Stimulated activated CD8-positive, alpha-beta memory T cell treated with anti-CD3 and anti-CD28 coated beads, Interleukin-4, amount 100 ng/mL, for 24 hours (primary cell): ENCODE measurements at regions not wholly inside any gene's neighbourhood (a gene's known extent, or its start where the extent isn't known, plus 50 kb on each side); places are given as distances from the start of the nearest gene placed in this dataset.

ENCODE experiments used
- DNase-seq: peaks from one replicate; pipeline ENCODE4 v3.0.0-alpha.2; 2020; ENCODE audit warnings: low read depth

GRCh38 chr10:43872644-43873043 lies 224.0 kb upstream of the ZNF32 start:
- no peak for DNase-seq

GRCh38 chr10:43871545-43871944 lies 222.9 kb upstream of the ZNF32 start:
- no peak for DNase-seq

- no peak for DNase-seq
Measured at GRCh38 chr10:43870968-43871439, 222.3 kb upstream of the ZNF32 start.

- DNase-seq: no peak
Measured at GRCh38 chr10:43869669-43870322, 221.1 kb upstream of the ZNF32 start.

GRCh38 chr10:43868952-43869351 lies 220.3 kb upstream of the ZNF32 start:
- no peak for DNase-seq

- DNase-seq: no peak
Measured at GRCh38 chr10:43867667-43868565, 219.2 kb upstream of the ZNF32 start.

GRCh38 chr10:43867113-43867512 lies 218.4 kb upstream of the ZNF32 start:
- DNase-seq: no peak

GRCh38 chr10:43866712-43867111 lies 218.0 kb upstream of the ZNF32 start:
- no peak for DNase-seq

- no peak for DNase-seq
Measured at GRCh38 chr10:43865265-43866135, 216.8 kb upstream of the ZNF32 start.

GRCh38 chr10:43864656-43865055 lies 216.0 kb upstream of the ZNF32 start:
- DNase-seq: no peak

GRCh38 chr10:43863859-43864591 lies 215.3 kb upstream of the ZNF32 start:
- no peak for DNase-seq

GRCh38 chr10:43863270-43863669 lies 214.6 kb upstream of the ZNF32 start:
- no peak for DNase-seq

GRCh38 chr10:43862756-43863155 lies 214.1 kb upstream of the ZNF32 start:
- no peak for DNase-seq

- no peak for DNase-seq
Measured at GRCh38 chr10:43861966-43862751, 213.5 kb upstream of the ZNF32 start.

- DNase-seq: no peak
Measured at GRCh38 chr10:43859016-43859525, 210.4 kb upstream of the ZNF32 start.

GRCh38 chr10:43857931-43858315 lies 209.2 kb upstream of the ZNF32 start:
- DNase-seq: no peak

GRCh38 chr10:43857206-43857930 lies 208.7 kb upstream of the ZNF32 start:
- DNase-seq: no peak

- no peak for DNase-seq
Measured at GRCh38 chr10:43856299-43856698, 207.6 kb upstream of the ZNF32 start.

GRCh38 chr10:43855667-43856210 lies 207.1 kb upstream of the ZNF32 start:
- no peak for DNase-seq

GRCh38 chr10:43854007-43854406 lies 205.3 kb upstream of the ZNF32 start:
- DNase-seq: no peak
